ENCODE measurements at regions not wholly inside any gene's neighbourhood (a gene's known extent, or its start where the extent isn't known, plus 50 kb on each side); places are given as distances from the start of the nearest gene placed in this dataset.

- intact Hi-C loops (cut with DNase I; ENCODE audit: low total_unique reads): no loop called here
- TF ChIP-seq CTCF (IDR thresholded peaks at IDR 0.05) (no peak), POLR2A (IDR thresholded peaks at IDR 0.05) (no peak)
- WGBS, 2 donors: 43 to 44% methylated on average over 1 of the region's 1 CpG
- DNase-seq (ENCODE audit: low spot score in 2 of 2): no peak
- H3K4me3 ChIP-seq (ENCODE audit: low read depth, poor library complexity, severe bottlenecking): no peak overlapping the region
Observed at GRCh38 chr9:99677281-99677680, 144.4 kb upstream of the NR4A3 start.

- TF ChIP-seq POLR2A (IDR thresholded peaks at IDR 0.05) (no peak), CTCF (IDR thresholded peaks at IDR 0.05) (no peak)
- no peak overlapping the region for H3K4me3 ChIP-seq (ENCODE audit: low read depth, poor library complexity, severe bottlenecking)
- intact Hi-C loops (cut with DNase I; ENCODE audit: low total_unique reads): no loop called here
- no peak for DNase-seq (ENCODE audit: low spot score in 2 of 2)
Observed at GRCh38 chr9:99678566-99678965, 143.1 kb upstream of the NR4A3 start.

GRCh38 chr9:99680191-99680590, 141.5 kb upstream of the NR4A3 start:
- no peak overlapping the region for H3K4me3 ChIP-seq (ENCODE audit: low read depth, poor library complexity, severe bottlenecking)
- no peak for TF ChIP-seq POLR2A (IDR thresholded peaks at IDR 0.05)
- no peak for TF ChIP-seq CTCF (IDR thresholded peaks at IDR 0.05)
- intact Hi-C loops (cut with DNase I; ENCODE audit: low total_unique reads): no loop called here
- DNase-seq (ENCODE audit: low spot score in 2 of 2): no peak
- WGBS, 2 donors: 58 to 71% methylated on average over 1 of the region's 1 CpG

- DNase-seq (ENCODE audit: low spot score in 2 of 2): no peak
- intact Hi-C loops (cut with DNase I; ENCODE audit: low total_unique reads): no loop called here
- TF ChIP-seq CTCF (IDR thresholded peaks at IDR 0.05): no peak
- TF ChIP-seq POLR2A (IDR thresholded peaks at IDR 0.05): no peak
- no peak overlapping the region for H3K4me3 ChIP-seq (ENCODE audit: low read depth, poor library complexity, severe bottlenecking)
Observed at GRCh38 chr9:99681113-99681512, 140.6 kb upstream of the NR4A3 start.

GRCh38 chr9:99682378-99682777, 139.3 kb upstream of the NR4A3 start:
- DNase-seq (ENCODE audit: low spot score in 2 of 2): no peak
- no peak overlapping the region for H3K4me3 ChIP-seq (ENCODE audit: low read depth, poor library complexity, severe bottlenecking)
- intact Hi-C loops (cut with DNase I; ENCODE audit: low total_unique reads): no loop called here
- no peak for TF ChIP-seq POLR2A (IDR thresholded peaks at IDR 0.05)
- no peak for TF ChIP-seq CTCF (IDR thresholded peaks at IDR 0.05)
- 94 to 100% methylated on average over 1 of the region's 1 CpG for WGBS, 2 donors

- TF ChIP-seq CTCF (IDR thresholded peaks at IDR 0.05) (no peak), POLR2A (IDR thresholded peaks at IDR 0.05) (no peak)
- intact Hi-C loops (cut with DNase I; ENCODE audit: low total_unique reads): no loop called here
- no peak overlapping the region for H3K4me3 ChIP-seq (ENCODE audit: low read depth, poor library complexity, severe bottlenecking)
- DNase-seq (ENCODE audit: low spot score in 2 of 2): no peak
- WGBS, 2 donors: 72 to 74% methylated on average over 2 of the region's 2 CpGs
Observed at GRCh38 chr9:99682870-99683269, 138.8 kb upstream of the NR4A3 start.
